Sigmoid colon (tissue), 4 donors: ENCODE measurements at regions not wholly inside any gene's neighbourhood (a gene's known extent, or its start where the extent isn't known, plus 50 kb on each side); places are given as distances from the start of the nearest gene placed in this dataset.

Experiments used
- EP300 ChIP-seq, 4 donors: sonication (generic); formaldehyde crosslinking; IDR thresholded peaks; one replicate each; pipeline ENCODE4 v1.6.1; 2017; ENCODE audit warnings: antibody characterized with exemption in 4 of 4
- POLR2A ChIP-seq, 2 donors: fragments of 450-650 bp; IDR thresholded peaks; one replicate each; pipeline ENCODE4 v1.6.1; 2016; ENCODE audit warnings: antibody characterized with exemption in 2 of 2, mild to moderate bottlenecking in 2 of 2, moderate library complexity in 2 of 2
- POLR2AphosphoS5 ChIP-seq, 4 donors: sonication (generic); formaldehyde crosslinking; IDR thresholded peaks; one replicate each; pipeline ENCODE4 v1.6.1; 2017; ENCODE audit warnings: antibody characterized with exemption in 4 of 4
- TF ChIP-seq, protein P1 (sequence below), 4 experiments: fragments of 450-650 bp in 3 of 4; fragments of 200-600 bp in 1 of 4; IDR thresholded peaks; one replicate each; pipeline ENCODE4 v1.5.1; 2016 to 2019; ENCODE audit warnings: antibody characterized with exemption in 4 of 4, mild to moderate bottlenecking in 3 of 4, moderate library complexity in 2 of 4

DNA sequence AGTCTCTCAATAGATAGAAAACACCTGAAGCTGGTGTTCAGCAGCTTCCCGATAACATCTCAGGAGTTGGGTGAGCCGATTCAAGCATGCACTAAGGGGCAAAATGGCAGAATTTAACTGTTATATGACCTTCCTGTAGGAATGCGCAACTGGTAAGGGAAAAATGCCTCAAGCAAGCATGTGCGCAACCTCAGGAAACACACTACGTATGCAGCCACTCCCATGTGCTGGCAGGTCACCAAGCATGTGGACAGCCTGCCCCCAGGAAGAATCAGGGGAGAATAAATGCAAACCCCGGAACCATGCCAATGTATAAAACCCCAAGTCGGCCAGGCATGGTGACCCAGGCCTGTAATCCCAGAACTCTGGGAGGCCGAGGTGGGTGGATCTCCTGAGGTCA lies 645.6 kb downstream of the NYAP2 start:
- TF ChIP-seq, protein P1, sequence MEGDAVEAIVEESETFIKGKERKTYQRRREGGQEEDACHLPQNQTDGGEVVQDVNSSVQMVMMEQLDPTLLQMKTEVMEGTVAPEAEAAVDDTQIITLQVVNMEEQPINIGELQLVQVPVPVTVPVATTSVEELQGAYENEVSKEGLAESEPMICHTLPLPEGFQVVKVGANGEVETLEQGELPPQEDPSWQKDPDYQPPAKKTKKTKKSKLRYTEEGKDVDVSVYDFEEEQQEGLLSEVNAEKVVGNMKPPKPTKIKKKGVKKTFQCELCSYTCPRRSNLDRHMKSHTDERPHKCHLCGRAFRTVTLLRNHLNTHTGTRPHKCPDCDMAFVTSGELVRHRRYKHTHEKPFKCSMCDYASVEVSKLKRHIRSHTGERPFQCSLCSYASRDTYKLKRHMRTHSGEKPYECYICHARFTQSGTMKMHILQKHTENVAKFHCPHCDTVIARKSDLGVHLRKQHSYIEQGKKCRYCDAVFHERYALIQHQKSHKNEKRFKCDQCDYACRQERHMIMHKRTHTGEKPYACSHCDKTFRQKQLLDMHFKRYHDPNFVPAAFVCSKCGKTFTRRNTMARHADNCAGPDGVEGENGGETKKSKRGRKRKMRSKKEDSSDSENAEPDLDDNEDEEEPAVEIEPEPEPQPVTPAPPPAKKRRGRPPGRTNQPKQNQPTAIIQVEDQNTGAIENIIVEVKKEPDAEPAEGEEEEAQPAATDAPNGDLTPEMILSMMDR (IDR thresholded peaks at IDR 0.05), result no peak
- TF ChIP-seq POLR2AphosphoS5 (IDR thresholded peaks at IDR 0.05) (no peak), EP300 (IDR thresholded peaks at IDR 0.05) (no peak), POLR2A (IDR thresholded peaks at IDR 0.05) (no peak)
